GM12878 (cell line): ENCODE measurements at regions not wholly inside any gene's neighbourhood (a gene's known extent, or its start where the extent isn't known, plus 50 kb on each side); places are given as distances from the start of the nearest gene placed in this dataset.

Source experiments
- ATAC-seq: fragments of 200-7000 bp; cut with Tn5 transposase; 3 replicates; pipeline ENCODE4 v1.9.1; 2020; ENCODE audit warnings: mild to moderate bottlenecking, moderate library complexity
- BruUV-seq: library from RNA; stranded (reverse); fragments of 400-500 nt; replicated peaks from 2 replicates; lab custom pipeline; 2021; lab: Mats Ljungman, UMichigan
- CTCF ChIA-PET: fragments of 300-600 bp; sonication (Branson Sonifier 250); formaldehyde crosslinking; extraction: SDS; loops from one replicate; lab custom pipeline; 2021; ENCODE audit warnings: inconsistent platforms; lab: Yijun Ruan, JAX
- POLR2A ChIA-PET: fragments of 350-600 bp; formaldehyde crosslinking; extraction: SDS; loops from one replicate; lab custom pipeline; 2021; ENCODE audit warnings: inconsistent platforms; lab: Charles Lee
- RAD21 ChIA-PET: fragments of 300-600 bp; sonication (Branson Sonifier 250); formaldehyde crosslinking; loops from one replicate; lab custom pipeline; 2023; ENCODE audit warnings: antibody characterized with exemption; ENCODE audit not compliant: unreplicated experiment; lab: Charles Lee
- SMC1A ChIA-PET: fragments of 300-600 bp; sonication (Branson Sonifier 250); formaldehyde crosslinking; loops from one replicate; lab custom pipeline; 2023; ENCODE audit not compliant: unreplicated experiment, uncharacterized antibody; lab: Charles Lee
- DNase-seq: peaks from one replicate; pipeline ENCODE4 v3.0.0-alpha.2; 2011; ENCODE audit warnings: low read depth, low spot score
- FAIRE-seq: peaks from 3 replicates; lab custom pipeline; 2011; peaks lifted over from hg19 to GRCh38; lab: Jason Lieb, UNC
- H2AFZ ChIP-seq: 2 replicates; pipeline ENCODE4 v1.6.0; 2011; ENCODE audit warnings: low read depth, low read length, control low read depth; ENCODE audit not compliant: control insufficient read depth
- H3K27ac ChIP-seq: 2 replicates; pipeline ENCODE4 v1.5.1; 2011; ENCODE audit warnings: control low read depth; ENCODE audit not compliant: control insufficient read depth, insufficient read depth
- H3K27me3 ChIP-seq, 2 experiments: replicated peaks in 1 of 2; 2 replicates each; pipeline versions ENCODE4 v1.6.0 to v1.6.1; 2011; ENCODE audit warnings: low read length in 1 of 2; ENCODE audit not compliant: control insufficient read depth in 2 of 2, insufficient read depth in 2 of 2
- H3K36me3 ChIP-seq, 2 experiments: 2 replicates each; pipeline ENCODE4 v1.5.1; 2011; ENCODE audit warnings: low read length in 1 of 2; ENCODE audit not compliant: control insufficient read depth in 2 of 2, insufficient read depth in 2 of 2
- H3K4me1 ChIP-seq: 2 replicates; pipeline ENCODE4 v1.6.1; 2011; ENCODE audit warnings: mild to moderate bottlenecking, low read length, moderate library complexity, mixed read lengths; ENCODE audit not compliant: control insufficient read depth, insufficient read depth
- H3K4me2 ChIP-seq: 2 replicates; pipeline ENCODE4 v1.6.0; 2011; ENCODE audit warnings: control low read depth; ENCODE audit not compliant: control insufficient read depth, insufficient read depth
- H3K4me3 ChIP-seq: fragments of 200-600 bp; sonication (generic); 2 replicates; pipeline ENCODE4 v1.5.1; 2016
- H3K79me2 ChIP-seq: 2 replicates; pipeline ENCODE4 v1.6.0; 2011; ENCODE audit warnings: low read length; ENCODE audit not compliant: control insufficient read depth, insufficient read depth
- H3K9ac ChIP-seq: 2 replicates; pipeline ENCODE4 v1.8.0; 2011; ENCODE audit warnings: low read length, control low read depth, mixed read lengths; ENCODE audit not compliant: control insufficient read depth, insufficient read depth
- H3K9me3 ChIP-seq: replicated peaks from 3 replicates; pipeline ENCODE4 v1.5.1; 2011; ENCODE audit warnings: mild to moderate bottlenecking, low read length; ENCODE audit not compliant: control insufficient read depth, insufficient read depth
- H4K20me1 ChIP-seq: 2 replicates; pipeline ENCODE4 v1.6.0; 2011; ENCODE audit not compliant: control insufficient read depth, insufficient read depth
- ASH2L ChIP-seq: fragments of 300-600, 200-600 bp; sonication (generic); IDR thresholded peaks from 2 replicates; pipeline ENCODE4 v1.6.1; 2017; ENCODE audit warnings: low read depth, mild to moderate bottlenecking, borderline replicate concordance
- BCL11A ChIP-seq: IDR thresholded peaks from 2 replicates; pipeline ENCODE4 v1.6.1; 2011; ENCODE audit warnings: low read depth, low read length
- GATAD2B ChIP-seq: fragments of 450-650 bp; conservative IDR thresholded peaks from 2 replicates; pipeline ENCODE4 v1.6.1; 2017; ENCODE audit warnings: low read depth, mild to moderate bottlenecking, moderate library complexity
- MEF2B ChIP-seq: fragments of 450-650 bp; IDR thresholded peaks from 2 replicates; pipeline ENCODE4 v1.6.1; 2018; ENCODE audit warnings: mild to moderate bottlenecking, moderate library complexity; ENCODE audit not compliant: partially characterized antibody, poor library complexity, severe bottlenecking
- NBN ChIP-seq: fragments of 450-650 bp; IDR thresholded peaks from 2 replicates; pipeline ENCODE4 v1.6.1; 2016
- RCOR1 ChIP-seq: conservative IDR thresholded peaks from 2 replicates; pipeline ENCODE4 v1.6.1; 2012; ENCODE audit warnings: low read depth, low read length, improper control_type of control experiment
- SMARCA5 ChIP-seq: fragments of 450-650 bp; IDR thresholded peaks from 2 replicates; pipeline ENCODE4 v1.6.1; 2017; ENCODE audit warnings: mild to moderate bottlenecking
- TAF1 ChIP-seq: IDR thresholded peaks from 2 replicates; pipeline ENCODE4 v1.6.1; 2011; ENCODE audit warnings: mild to moderate bottlenecking, low read depth, low read length, borderline replicate concordance
- ZNF207 ChIP-seq: fragments of 450-650 bp; IDR thresholded peaks from 2 replicates; pipeline ENCODE4 v1.6.1; 2014; ENCODE audit warnings: antibody characterized with exemption, mild to moderate bottlenecking, borderline replicate concordance
- WGBS: methylation state at CpG from one replicate; pipeline ENCODE4 v1.1.6; 2016; ENCODE audit warnings: low lambda C conversion rate; ENCODE audit not compliant: insufficient replicate concordance, insufficient coverage; ENCODE audit errors: missing lambda C conversion rate; 5-methylcytosine and 5-hydroxymethylcytosine counted together
- in situ Hi-C: fragments of 300-500 bp; cut with MboI; formaldehyde crosslinking; loops from 9 replicates; pipeline ENCODE4 v1.14.3; 2018; ENCODE audit warnings: mixed read lengths
- intact Hi-C: fragments of 100-400 bp; cut with micrococcal nuclease; formaldehyde crosslinking; loops from one replicate; pipeline ENCODE4 v1.14.2; 2022; ENCODE audit not compliant: unreplicated experiment

GRCh38 chr12:100720016-100720654 is 74.4 kb upstream of the ANO4 start:
- in situ Hi-C loops = no loop called here
- POLR2A ChIA-PET = no interaction called here
- WGBS = 50% methylated on average over 4 of the region's 4 CpGs
- Histone ChIP-seq H2AFZ (no peak overlapping the region), H3K4me1 (no peaks in the 10 kb centered on the region), H3K9me3 (no peaks in the 10 kb centered on the region; the same call in 2 of the 3 replicates), H3K27ac (no peak overlapping the region), H3K36me3 (no peaks in the 10 kb centered on the region), H3K4me2 (no peak overlapping the region), H4K20me1 (no peaks in the 10 kb centered on the region), H3K27me3 (peaks cover 2 to 7% of the 10 kb centered on the region in 2 experiments; a peak in 3 of 4 replicates), H3K4me3 (no peak overlapping the region), H3K9ac (no peak overlapping the region)
- BruUV-seq = no TSS peak
- CTCF ChIA-PET = interaction anchor here (0.8 to 1.3 kb wide), 3 partner anchors 22 to 566 kb away, joined by 3 to 4 read pairs (median 4); no protein-coding TSS in a partner anchor
- DNase-seq (no peak), FAIRE-seq (no peak)
- intact Hi-C loops = no loop called here
- RAD21 ChIA-PET = no interaction called here
- no peak for TF ChIP-seq BCL11A
- TF ChIP-seq MEF2B = no peak
- no peak for TF ChIP-seq TAF1
- no peak for TF ChIP-seq SMARCA5
- no peak for TF ChIP-seq GATAD2B
- no peak for TF ChIP-seq ZNF207
- TF ChIP-seq ASH2L = no peak
- TF ChIP-seq RCOR1 = no peak
- no peak for TF ChIP-seq NBN
- TF ChIP-seq, all 136 proteins: peak for 0
- H3K79me2 ChIP-seq = no peaks in the 10 kb centered on the region
- ATAC-seq = peak; percentile 37; the same call in 1 of the 3 replicates
- SMC1A ChIA-PET = interaction anchor here (1.1 to 1.5 kb wide), 2 partner anchors 18 to 60 kb away, joined by 3 to 4 read pairs; no protein-coding TSS in a partner anchor
